HG03159 (cell line): ENCODE measurements at regions not wholly inside any gene's neighbourhood (a gene's known extent, or its start where the extent isn't known, plus 50 kb on each side); places are given as distances from the start of the nearest gene placed in this dataset.
A peak's percentile ranks its signal among the peaks of the same experiment; 100 is the strongest.
"Not testable (repeated sequence)": the region's sequence is repeated elsewhere in the genome, so short reads cannot be mapped to it uniquely, and the experiment has no call there.

Source experiments
- ATAC-seq: cut with Tn5 transposase; IDR thresholded peaks from one replicate; pipeline ENCODE4 v1.9.1; 2021; ENCODE audit warnings: mild to moderate bottlenecking, moderate library complexity; ENCODE audit not compliant: unreplicated experiment

DNA sequence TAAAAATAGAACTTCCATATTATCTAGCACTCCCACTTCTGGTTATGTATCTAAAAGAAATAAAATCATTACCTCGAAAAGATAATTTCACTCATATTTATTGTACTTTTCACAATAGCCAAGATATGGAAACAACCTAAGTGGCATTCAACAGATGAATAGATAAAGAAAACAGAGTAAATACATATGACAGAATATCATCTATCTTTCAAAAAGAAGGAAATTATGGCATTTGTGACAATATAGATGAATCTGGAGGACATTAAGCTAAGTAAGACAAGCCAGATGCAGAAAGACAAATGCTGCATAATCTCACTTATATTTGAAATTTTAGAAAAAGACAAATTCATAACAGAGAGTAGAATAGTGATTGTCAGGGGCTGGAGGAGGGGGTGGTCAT is 590.0 kb upstream of the ANO3 start:
- no peak for ATAC-seq

- no peak for ATAC-seq
These were observed 589.1 kb upstream of the ANO3 start for GRCh38 chr11:25742800-25743199.

DNA sequence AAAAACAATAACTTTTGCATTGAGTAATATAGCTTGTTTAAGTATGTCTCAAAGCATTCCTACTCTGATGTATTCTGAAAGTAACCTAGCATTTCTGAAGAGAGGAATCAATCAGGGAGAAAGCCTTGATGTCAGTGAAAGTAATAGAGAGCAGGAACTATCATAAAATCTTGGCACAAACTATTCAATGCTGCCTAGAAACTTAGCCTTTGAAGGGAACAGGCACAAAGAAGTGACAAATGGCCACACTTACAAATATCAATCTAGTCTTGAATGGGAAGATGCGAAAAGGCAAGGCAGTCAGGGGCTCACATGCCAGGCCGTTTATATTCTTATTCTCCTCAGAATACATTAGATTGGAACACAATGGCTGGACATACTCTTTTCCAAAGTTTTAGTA is 576.5 kb upstream of the ANO3 start:
- no peak for ATAC-seq

GRCh38 chr11:25755918-25756584 is 575.9 kb upstream of the ANO3 start:
- no peak for ATAC-seq

- ATAC-seq, result no peak
These were observed 573.7 kb upstream of the ANO3 start for GRCh38 chr11:25758145-25758661.

DNA sequence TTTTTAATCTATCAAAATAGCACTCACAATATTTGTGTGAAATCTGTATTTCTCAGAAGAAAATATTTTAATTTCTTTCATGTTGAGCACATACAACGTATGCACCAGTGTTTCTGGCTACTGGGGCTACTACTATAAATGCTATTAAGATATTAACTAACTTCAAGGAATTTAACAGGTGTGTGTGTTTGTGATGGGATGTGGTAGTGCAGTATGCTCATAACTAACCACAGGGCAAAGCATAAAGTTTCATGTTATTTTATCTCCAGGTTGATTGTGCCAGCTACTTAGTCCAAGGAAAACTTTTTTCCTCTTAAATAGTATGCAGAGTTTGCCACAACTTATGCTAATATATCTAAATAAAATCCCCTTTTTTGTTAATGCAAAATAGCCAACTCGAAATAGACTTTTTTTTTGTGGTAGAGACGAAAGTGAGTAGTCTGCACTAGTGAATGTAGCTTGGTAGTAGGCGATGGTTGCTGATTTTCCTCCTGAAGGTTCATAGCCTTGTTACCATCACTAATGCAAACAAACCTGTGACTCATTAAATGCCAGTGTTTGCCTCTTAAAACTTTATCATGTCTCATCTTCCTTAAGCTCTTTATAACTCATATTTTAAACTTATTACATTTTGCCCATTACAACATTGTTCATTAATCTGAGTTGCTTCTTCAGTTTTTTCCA is 565.5 kb upstream of the ANO3 start:
- no peak for ATAC-seq

DNA sequence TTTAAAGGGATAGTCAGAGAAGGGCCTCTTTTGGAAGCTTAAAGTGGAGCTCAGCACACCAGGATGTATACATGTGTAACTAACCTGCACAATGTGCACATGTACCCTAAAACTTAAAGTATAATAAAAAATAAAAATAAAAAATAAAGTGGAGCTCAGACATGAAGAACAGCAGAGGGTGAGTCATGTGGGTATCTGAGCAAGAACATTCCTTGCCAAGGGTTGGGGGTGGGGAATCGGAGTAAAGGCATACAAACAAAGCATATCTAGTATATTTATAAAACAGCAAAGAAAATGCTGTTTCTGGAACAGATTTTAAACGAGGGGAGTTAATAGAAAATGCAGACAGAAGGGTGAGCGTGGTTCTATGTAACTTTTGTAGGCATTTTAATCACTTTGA is 562.6 kb upstream of the ANO3 start:
- ATAC-seq, result no peak

DNA sequence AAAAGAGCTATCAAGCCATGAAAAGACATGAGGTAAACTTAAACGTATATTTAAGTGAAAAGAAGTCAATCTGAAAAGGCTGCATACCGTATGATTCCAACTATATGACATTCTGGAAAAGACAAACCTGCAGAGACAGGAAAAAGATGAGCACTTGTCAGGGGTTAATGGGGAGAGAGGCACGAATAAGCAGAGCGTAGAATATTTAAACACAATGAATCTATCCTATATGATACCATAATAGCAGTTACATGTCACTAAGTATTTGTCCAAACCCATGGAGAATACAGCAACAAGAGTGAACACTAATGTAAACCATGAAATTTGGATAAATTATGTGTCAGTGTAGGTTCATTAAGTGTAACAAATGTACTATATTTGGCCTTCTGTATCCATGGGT is 560.3 kb upstream of the ANO3 start:
- ATAC-seq, result no peak

DNA sequence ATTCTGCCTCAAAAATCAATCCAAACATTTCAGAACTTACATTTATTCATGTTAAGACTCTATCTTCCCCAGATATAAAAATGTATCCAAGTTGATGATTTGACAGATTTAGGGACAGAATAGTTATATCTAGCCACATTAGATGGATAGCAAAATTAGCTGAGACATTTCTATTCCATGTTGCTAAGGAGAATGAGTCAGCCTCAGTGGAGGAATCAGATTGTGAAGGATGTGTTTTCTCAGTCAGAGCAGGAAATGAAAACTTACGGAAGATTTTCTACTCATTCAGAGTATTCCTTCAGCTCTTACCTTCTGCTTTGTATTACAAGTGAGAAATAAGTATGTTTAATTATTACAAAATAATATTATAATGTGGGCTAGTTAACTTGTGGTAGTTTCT is 556.3 kb upstream of the ANO3 start:
- no peak for ATAC-seq

- ATAC-seq, result no peak
These were observed 555.7 kb upstream of the ANO3 start for GRCh38 chr11:25776238-25776637.

- ATAC-seq, result no peak
These were observed 554.6 kb upstream of the ANO3 start for GRCh38 chr11:25777343-25777742.

DNA sequence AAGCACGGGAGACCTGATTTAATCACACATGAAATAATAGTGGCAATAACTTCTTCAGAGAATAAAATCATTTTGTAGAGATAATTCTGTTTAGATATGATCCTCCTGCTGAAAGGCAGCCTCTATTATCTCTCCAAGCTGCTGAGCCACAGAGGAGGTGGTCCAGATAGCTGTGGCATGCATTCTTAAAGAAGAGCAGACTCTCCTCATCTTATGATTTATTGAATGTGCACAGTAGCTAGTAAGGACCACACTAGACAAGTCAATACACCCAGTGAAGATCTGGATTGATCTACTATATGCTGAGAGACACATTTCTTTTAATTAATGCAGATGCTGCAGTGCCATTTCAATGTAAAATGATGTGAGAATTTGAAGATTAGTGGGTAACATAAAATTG is 552.9 kb upstream of the ANO3 start:
- ATAC-seq, result no peak

DNA sequence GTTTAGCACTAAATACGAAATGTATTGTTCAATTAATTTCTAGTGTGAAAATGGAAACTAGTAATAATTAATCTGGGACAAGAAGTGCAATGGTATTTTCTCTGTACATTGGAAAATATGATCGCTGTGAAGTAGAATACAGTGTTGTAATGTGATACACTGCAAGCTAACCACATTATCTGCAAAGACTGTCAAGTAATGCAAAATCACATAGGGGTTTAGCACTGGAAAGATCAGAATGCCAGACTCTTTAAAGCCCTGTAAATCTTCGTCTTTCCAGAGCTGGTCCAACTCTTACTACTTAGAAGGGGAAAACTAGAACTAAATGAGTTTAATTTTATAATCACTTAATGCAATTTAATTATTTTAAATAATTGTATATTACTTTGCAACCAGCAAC is 544.5 kb upstream of the ANO3 start:
- no peak for ATAC-seq

- ATAC-seq, result no peak
These were observed 541.5 kb upstream of the ANO3 start for GRCh38 chr11:25790396-25790795.

- no peak for ATAC-seq
These were observed 538.3 kb upstream of the ANO3 start for GRCh38 chr11:25793637-25794036.

DNA sequence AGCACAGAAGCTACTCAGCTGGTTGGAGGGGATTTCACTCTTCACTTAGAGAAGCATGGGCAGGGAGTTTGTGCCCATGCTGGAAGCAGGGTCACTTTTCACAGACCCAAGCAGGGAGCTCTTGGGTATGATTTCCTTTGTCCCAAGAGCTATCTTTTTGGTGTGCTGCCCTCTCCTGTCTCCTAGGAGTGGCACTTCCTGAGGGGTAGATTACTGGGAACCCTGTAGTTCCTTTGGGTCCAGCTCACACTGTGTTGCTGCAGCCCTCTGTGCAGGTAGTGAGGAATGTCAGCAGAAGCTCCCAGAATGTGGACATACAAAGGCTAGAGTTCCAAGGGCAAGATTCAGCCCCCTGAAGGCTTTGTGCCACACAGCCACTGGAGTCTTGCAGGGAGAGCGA is 537.1 kb upstream of the ANO3 start:
- no peak for ATAC-seq

DNA sequence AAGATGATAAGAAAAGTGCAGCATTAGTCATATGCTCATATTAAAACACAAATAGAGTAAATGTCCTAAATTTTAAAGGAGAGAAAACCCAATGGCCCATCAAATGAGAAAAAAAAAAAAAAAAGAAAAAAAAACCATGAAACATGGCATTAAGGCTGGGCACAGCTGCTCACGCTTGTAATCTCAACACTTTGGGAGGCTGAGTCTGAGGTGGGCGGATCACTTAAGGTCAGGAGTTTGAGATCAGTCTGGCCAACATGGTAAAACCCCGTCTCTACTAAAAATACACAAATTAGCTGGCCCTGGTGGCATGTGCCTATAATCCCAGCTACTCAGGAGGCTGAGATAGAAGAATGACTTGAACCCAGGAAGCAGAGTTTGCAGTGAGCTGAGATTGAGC is 515.5 kb upstream of the ANO3 start:
- ATAC-seq, result no peak

DNA sequence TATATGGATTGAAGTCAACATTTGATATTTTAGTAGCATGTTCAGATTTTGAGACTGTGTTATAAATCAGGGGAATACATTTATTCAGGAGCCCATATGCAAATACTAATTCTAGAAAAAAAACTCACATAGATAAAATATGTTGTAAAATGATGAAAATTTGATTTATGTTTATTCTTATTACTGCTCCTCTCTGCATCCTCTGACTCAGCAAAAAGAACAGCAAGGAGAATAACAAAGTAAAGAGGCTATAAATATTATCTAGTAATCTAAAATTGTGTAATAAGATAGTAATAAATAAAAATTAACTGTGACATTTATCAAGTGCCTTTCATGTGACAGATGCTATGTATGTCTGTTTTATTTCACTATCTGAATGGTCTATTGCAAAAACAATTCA is 507.2 kb upstream of the ANO3 start:
- no peak for ATAC-seq

DNA sequence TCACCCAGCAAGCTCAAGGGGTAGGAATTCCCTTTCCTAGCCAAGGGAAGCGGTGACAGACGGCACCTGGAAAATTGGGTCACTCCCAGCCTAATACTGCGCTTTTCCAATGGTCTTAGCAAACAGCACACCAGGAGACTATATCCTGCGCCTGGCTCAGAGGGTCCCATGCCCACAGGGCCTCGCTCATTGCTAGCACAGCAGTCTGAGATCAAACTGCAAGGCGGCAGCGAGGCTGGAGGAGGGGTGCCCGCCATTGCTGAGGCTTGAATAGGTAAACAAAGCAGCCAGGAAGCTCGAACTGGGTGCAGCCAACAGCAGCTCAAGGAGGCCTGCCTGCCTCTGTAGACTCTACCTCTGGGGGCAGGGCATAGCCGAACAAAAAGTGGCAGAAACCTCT is 500.4 kb upstream of the ANO3 start:
- not testable (repeated sequence) for ATAC-seq

GRCh38 chr11:25838918-25839625 is 492.9 kb upstream of the ANO3 start:
- peak; percentile 62 for ATAC-seq

DNA sequence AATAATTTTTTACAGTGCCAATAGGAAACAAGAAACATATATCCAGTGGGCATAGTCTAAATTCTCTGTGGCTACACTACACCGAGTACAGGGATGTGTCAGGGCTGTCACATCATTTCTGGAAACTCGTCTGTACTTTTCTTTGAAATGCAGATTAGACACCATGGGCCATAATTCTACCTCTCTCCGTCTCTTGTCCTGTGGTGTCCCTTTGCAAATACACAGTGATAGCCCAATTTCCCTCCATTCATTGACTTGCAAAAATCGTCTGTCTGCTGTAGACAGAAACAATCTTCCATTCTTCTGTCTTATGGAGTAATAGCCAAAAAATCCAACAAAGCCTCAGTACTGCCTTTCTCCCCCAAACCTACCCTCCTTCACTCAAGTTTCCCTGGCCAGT is 487.1 kb upstream of the ANO3 start:
- ATAC-seq, result no peak

GRCh38 chr11:25855916-25856315 is 476.0 kb upstream of the ANO3 start:
- ATAC-seq, result no peak
